NCI-H1048 (cell line): ENCODE measurements at regions not wholly inside any gene's neighbourhood (a gene's known extent, or its start where the extent isn't known, plus 50 kb on each side); places are given as distances from the start of the nearest gene placed in this dataset.
"Not testable (repeated sequence)": the region's sequence is repeated elsewhere in the genome, so short reads cannot be mapped to it uniquely, and the experiment has no call there.

ENCODE experiments used
- DNase-seq: peaks from one replicate; lab custom pipeline; 2025; lab: John Stamatoyannopoulos, UW

DNA sequence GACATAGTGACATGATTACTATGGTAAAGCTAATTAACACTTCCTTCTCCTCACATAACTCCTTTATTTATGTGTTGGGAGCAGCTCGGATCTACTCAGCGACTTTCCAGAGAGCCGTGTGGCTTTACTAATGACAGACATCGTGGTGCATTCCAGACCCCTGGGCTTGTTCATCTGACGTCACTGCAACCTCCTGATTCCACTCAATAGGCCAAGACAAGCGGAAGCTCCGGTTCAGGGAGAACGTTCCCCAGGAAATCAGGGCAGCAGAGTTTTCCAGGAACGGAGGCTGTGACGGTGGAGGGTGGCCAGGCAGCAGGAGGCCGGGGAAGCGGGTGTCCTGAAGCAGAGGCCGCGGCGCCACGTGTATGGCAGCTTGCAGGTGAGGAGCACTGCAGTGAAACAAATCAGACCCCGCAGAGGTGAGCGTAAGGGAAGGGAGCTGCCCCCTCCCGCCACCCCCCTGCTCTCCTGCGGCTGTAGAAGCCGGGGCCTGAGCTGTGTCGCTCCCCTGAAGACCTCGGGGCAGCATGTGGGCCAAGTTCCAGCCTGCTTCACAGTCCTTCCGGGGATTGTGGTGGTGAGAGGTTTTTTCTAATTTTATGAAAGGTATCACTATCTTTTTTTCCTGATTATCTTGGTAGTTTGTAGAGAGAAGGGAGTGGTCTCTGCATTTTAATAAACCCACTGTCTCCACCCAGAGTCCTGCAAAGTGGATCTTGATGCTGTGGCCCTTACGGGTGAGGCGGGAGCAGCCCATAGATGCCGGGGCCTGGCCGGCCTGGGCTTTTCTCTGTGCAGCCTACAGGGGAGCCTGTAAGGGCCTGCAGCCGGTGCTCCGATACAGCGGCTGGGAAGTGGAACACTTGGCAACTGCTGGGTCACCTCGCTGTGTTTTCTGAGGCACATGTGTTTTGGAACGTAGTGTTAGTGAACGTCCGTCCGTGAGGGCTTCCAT lies 220.4 kb upstream of the IRX4 start:
- no peak for DNase-seq

DNA sequence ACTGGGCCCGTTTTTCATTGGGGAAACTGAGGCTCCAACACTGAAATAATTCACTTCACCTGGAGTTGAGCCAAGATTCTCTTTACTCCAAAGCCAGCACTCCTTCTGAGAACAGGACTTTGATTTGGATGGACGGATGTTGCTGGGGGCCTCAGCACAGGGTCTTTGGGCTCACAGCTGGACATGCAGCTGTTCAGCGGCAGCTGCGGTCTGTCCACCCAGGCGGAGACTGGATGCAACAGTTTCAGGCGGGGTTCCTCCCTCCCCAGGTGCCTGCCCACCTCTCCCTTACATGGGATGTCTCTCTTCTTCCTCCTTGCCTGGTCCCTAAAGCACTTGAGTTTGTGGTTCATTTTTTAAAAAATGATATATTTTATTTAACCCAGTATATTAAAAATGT lies 219.0 kb upstream of the IRX4 start:
- DNase-seq: no peak

DNA sequence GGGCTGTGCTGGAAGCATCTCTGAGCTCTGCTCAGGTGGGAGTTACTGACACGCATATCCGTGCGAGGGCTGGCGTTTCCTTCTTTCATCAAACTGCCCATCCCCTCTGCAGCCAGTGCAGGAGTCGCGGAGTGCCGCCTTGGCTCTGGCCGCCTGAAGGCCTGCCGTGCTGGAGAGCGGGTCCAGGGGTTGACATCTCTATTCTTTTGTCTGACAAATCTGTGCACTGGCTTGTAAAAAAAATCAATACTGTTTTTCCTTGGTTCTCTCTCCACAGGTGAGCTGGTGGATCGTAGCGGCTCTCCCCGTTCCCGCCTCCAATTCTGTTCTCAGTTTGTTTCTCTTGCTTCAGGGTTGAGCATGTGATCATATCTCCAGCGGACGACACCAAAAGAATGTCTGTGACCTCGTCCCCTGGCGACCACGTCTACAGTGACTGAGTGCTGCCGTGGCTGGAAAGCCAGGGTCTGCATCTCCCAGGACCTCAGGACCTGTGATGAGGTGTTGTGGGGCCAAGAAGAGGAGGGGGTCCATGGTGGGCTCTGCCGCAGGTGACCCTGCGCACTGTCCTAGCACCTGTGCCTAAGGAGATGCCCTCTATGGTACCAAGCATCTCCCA lies 214.3 kb upstream of the IRX4 start:
- DNase-seq: no peak

DNA sequence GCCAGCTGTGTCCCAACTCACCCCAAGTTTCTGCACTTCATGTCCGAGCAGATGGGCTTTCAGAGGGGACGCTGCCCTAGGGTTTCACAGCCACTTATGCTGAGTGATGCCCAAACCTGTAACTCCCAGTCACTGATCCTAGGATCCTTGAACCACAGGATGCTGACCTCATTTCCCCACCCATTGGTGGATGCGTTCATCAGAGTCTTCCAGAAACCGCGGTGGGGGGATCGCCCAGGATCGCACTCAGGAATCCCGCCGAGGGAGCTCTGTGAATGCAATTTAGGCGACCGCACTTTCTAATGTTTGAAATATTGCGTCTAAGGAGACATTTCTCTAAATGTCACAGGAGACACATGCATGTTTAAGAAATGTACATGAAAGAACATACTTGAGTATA lies 212.3 kb upstream of the IRX4 start:
- DNase-seq: no peak

DNA sequence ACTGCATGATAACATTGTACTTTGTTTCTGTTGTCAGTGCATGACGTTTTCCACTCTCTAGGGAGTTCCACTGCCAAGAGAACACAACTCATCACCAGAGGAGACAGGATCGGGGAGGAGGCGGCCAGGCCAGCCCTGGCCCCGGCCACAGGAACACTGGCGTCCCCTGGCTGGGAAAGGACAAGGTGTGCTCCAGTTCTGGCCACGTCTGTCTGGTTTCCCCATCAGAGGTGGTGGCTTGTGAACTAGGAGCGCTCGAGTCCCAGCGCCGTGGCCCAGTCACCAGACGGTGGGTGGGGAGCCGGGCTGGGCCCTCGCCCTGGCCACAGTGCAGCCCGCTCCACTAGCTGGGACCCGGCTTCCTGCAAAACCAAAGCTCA lies 211.9 kb upstream of the IRX4 start:
- DNase-seq: no peak

DNA sequence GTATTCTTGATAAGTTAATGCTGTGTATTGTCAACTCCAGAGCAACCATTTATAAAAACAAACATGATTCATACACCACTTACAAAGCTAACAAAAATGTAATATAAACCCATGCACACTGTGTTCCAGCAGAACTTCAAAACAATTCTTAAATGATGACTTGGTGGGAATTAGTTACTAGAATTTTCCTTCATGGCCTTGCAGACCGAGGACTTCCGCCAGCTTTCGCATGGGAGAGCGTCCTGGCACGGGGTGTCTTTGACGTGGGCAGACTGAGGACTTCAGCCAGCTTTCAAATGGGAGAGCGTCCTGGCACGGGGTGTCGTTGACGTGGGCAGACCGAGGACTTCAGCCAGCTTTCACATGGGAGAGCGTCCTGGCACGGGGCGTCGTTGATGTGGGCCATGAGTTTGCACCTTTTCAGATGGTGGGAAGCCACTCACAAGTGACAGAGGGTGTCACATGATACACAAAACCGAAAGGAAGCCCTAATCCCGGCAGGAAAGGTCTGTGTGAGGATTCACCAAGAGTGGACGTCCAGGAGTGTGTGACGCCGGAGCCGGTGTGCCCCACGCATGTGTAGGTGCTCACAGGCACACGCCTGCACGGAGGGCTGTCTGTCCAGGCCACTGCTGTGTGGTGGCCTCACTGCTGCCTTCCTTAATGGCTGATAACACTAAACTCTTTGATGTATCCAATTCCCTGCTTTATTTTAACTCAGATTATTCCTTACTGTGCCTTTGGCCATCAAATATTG lies 211.3 kb upstream of the IRX4 start:
- DNase-seq: no peak

DNA sequence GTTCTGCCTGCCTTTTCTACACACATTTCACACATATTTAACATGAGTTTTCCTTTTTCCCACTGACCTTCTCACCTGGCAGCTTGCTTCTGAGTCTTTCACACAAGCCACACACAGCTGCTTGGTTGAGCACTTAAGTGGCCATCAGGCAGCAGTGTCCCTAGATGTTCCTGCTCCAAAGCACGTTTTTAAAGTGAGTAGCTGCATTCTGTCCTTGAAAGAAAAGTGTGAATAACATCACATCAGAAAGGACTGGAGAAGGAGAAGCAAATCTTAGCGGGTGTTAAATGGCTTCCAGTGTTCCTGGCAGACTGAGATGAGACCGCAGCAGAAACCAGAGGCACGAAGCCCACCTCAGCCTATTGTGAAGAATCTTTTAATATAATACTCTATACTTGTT lies 209.2 kb upstream of the IRX4 start:
- no peak for DNase-seq

DNA sequence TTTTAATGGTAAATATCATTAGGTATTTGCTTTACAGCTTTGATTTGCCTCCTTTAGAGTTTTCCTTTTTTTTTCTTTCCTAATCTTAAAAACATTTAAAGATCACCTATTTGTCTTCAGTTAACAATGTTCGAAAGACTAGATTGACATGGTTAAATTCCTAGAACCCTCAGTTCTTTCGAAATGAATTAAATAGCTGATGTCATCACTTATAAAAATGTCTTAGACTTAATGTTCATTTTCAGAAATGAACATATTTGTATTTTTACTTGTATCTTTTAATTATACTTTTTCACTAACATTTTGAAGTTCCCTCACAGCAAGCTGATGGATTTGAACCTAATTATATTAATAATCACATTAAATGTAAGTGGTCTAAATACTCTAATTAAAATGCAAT lies 205.3 kb upstream of the IRX4 start:
- DNase-seq: no peak

DNA sequence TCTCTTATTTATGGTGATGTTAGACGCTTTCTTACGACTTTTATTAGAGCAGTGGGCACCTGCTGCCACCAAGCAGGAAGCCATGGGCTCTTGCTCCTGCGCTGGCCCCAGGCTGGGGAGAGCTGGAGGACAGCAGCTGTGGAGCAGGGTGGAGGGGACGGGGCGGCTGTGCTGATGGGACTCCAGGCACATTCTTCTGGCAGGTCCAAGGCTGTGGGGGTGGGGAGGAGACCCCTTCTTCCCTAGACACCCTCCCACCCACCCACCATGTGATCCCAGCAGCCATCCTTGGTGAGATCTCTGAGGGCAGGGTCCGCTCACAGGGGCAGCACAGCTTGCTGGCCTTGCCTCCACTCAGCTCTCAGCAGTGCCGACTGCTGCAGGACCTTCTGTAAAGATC lies 192.6 kb upstream of the IRX4 start:
- DNase-seq: no peak

DNA sequence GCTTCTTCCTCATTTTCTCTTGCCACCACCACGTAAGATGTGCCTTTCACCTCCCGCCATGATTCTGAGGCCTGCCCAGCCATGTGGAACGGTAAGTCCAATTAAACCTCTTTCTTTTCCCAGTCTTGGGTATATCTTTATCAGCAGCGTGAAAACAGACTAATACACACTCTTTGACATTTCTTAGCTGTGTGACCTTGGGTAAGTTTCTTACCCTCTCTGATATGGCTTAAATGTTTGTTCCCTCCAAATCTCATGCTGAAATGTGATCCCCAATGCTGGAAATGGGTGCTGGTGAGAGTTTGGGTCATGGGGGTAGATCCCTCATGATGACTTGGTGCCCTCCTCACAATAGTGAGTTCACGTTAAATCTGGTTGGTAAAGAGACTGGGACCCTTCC lies 188.8 kb upstream of the IRX4 start:
- no peak for DNase-seq

DNA sequence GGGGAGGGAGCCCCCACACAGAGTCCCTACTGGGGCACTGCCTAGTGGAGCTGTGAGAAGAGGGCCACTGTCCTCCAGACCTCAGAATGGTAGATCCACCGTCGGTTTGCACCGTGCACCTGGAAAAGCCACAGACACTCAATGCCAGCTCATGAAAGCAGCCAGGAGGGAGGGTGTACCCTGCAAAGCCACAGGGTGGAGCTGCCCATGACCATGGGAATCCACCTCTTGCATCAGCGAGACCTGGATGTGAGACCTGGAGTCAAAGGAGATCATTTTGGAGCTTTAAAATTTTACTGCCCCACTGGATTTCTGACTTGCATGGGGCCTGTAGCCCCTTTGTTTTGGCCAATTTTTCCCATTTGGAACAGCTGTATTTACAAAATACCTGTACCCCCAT lies 188.1 kb upstream of the IRX4 start:
- DNase-seq: not testable (repeated sequence)

DNA sequence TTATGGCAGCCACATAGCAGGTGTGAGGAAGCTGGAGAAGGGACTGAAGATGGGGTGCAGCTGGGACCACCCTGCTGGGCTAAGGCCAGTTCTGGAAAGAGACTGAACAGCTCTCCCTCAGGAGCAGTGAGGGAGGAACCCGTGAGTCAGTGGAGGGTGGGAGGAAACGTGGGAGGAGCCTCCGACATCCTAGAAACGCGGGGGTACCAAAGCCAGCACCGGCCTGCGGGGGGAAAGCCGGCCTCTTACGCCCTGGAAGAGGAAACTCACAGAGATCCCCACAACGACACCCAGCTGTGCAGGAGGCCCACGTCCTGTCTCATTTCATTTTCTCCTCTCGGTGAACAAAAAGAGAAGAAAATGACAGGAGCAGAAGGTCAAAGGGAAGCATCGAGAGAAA lies 185.8 kb upstream of the IRX4 start:
- DNase-seq: no peak

DNA sequence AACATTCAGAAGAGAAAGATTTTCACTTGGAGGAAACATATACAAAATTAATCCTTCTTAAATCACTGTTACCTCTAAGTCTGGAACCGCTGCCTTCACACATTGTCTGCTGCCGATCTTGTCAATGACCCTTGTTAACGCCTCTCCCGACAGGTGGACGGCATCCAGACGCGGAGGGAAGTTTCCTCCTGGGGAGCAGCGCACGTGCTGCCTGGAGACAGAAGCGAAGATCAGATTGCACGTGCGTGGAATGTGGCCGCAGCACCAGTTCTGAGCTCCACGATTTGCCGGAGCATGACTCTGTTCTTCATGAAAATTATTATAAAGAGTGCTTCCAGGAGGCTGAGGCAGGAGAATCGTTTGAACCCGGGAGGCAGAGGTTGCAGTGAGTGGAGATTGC lies 183.6 kb upstream of the IRX4 start:
- no peak for DNase-seq

DNA sequence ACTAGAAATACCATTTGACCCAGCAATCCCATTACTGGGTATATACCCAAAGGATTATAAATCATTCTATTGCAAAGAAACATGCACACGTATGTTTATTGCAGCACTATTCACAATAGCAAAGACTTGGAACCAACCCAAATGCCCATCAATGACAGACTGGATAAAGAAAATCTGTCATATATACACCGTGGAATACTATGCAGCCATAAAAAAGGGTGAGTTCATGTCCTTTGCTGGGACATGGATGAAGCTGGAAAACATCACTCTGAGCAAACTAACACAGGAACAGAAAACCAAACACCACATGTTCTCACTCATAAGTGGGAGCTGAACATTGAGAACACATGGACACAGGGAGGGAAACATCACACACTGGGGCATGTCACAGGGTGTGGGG lies 180.7 kb upstream of the IRX4 start:
- not testable (repeated sequence) for DNase-seq

DNA sequence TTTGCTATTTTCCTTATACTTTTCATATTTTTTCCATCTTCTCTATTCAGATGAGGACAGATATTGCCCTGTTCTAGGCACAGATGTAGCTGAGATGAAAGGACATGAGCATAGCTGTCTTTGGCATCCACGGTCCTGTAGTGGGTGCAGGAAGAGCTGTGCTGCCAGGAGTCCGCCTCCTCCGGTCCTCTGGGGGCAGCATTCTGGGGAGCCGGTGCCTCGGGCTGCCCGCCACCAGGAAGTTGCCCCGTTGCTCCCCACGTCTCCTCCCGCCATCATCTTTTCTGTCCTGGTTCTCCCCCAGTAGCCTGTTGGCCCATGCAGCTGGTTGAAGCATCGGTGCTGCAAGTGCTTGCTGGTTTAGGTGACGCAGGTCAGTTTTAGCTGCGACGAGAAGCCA lies 170.0 kb upstream of the IRX4 start:
- DNase-seq: no peak

DNA sequence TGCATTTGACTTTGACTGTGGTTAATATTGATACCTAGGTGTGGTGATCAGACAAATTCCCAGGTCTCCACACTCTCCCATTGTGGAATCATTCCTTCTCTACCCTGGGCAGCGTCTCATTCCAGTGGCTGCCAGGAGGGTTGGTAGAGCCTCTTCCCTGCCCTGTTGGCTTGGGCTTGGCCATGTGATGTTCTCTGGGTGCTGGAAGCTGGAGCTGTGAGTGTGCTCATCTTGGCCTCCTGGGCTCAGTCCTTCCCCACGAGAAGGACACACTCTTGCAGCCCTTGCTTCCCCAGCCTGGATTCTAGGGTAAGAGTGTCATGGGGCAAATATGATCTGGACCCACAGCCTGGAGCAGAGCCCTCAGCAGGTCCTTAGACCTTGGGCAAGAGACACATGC lies 167.2 kb upstream of the IRX4 start:
- no peak for DNase-seq

DNA sequence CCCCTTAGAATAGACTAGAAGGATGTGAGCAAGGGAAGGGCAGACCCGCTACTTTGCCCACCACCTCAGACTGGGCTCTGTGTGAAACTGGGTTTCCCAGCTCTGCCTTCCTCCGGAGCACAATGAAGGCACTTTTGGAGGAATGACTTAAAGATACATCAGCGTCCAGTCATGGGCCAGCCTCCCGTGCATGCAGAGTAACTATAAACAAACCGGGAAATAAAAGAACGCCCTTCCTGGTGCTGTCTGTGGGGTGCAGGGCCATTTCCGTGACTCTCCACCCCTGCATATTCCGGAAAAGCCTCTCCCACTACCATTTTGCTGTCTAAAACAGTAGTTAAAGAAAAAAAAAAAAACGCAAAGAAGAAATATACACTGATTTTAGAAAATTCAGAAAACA lies 165.9 kb upstream of the IRX4 start:
- no peak for DNase-seq

DNA sequence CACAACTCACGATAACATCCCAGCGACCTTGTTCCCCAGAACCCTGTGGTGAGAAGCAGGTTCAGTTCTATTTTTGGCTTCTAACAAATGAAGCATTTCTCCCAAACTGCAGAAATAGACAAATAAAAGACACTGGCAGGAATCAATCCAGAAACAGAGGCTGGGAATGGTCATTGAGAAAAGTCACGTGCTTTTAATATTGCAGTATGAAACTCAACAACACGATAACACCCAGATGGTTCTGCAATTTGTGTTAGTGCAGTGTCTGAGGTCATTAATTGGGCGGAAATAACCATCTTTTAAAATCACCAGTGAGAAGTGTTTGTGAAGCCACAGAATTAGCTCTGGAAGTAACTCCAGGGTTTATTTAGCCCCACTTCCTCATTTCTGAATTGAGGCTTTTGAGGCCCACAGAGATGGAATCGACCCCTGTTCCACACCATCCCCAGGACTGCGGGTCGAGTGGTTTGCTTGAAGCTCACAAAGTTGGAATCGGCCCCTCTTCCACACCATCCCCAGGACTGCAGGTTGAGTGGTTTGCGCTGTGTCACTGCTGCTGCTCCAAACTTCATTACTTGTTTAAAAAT lies 164.7 kb upstream of the IRX4 start:
- no peak for DNase-seq

DNA sequence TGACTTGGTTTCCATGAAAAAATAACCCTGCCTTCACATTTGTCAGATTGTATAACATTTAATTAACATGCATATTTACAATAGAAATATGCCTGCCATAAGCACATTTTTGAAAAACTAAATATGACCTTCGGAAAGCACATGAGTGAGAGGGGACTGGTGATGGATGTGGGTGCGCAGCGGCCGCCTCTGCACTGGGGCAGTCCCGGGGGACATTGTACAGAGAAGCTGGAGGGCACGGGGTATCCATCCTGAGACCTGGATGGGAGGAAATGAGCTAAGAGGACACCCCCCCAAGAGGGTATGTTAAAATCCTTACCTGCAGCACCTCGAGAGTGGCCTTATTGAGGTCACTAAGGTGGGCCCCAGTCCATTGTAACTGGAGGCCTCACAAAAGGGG lies 161.3 kb upstream of the IRX4 start:
- no peak for DNase-seq

DNA sequence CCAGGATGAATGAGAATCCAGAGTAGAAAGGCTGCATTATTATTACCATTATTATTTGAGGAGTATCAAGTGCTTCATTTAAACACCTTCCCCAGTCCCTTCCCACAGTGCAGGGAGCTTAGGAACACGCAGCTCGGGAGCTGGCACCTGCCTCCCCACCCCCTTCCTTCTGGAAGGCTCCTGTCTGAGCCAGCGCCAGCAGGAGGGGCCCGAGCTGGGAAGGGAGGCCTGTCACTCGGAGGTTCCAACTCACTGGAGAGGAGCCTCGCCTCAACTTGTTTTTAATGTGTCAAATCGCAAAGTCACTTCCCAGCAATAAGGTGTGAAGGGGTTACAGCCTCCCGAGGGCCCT lies 156.4 kb upstream of the IRX4 start:
- no peak for DNase-seq

DNA sequence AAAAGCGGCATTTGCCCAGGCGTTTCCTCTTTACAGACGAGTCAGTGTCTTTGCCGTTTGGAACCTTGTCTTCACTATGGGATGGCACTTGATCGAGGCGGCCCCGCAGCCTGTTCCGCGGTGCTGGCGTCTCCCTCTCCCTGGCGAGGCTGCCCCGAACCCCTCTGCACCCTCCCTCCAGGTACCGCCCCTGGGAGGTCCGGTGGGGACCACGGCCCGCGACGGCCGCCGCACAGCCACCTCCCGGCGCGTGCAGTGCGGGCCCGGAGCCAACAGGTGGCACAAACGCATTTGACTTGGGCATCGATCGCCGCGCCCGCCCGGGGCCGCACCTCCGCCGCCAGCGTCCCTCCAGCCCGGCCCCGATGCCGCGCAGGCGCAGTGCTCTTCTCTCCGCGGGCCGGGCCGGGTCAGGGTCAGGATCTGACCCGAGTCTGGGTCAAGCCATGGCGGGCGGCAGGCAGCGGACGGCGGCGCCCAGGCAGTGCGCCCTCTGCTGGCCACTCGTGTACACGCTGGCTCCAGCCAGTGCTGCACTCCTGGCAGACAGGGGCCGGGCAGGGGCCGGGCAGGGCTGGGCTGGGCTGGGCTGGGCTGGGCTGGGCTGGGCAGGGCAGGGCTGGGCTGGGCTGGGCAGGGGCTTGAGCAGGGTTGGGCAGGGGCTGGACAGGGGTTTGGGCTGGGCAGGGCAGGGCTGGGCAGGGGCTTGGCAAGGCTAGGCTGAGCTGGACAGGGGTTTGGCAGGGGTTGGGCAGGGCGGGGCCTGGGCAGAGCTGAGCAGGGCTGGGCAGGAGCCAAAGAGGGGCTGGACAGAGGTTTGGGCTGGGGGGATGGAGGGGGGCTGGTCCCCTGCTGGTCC lies 155.8 kb upstream of the IRX4 start:
- DNase-seq: no peak

DNA sequence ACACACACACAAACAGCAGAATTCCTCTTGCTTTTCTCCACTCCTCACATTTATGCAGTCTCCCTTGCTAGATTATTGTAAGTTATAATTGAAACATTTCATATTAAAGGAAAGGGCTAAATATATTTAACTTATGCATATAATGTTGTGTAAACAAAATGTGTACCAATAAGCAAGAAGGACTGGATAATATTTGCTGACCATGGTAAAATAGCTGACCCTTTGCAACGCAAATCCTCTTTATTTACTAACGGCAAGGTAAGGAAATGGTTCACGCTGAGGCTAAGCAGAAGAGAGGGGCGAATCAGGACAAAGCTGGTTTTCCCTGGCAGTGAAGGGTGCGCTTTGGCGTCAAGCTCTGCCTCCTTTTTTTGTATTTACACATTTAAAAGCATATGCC lies 154.2 kb upstream of the IRX4 start:
- DNase-seq: no peak
